Astrocyte of the cerebellum (primary cell): ENCODE measurements at regions not wholly inside any gene's neighbourhood (a gene's known extent, or its start where the extent isn't known, plus 50 kb on each side); places are given as distances from the start of the nearest gene placed in this dataset.
"Not testable (repeated sequence)": the region's sequence is repeated elsewhere in the genome, so short reads cannot be mapped to it uniquely, and the experiment has no call there.

Source experiments
- DNase-seq: peaks from one replicate; pipeline ENCODE4 v3.0.0-alpha.2; 2011; ENCODE audit warnings: low read depth
- H3K4me3 ChIP-seq: 2 replicates; pipeline ENCODE4 v1.5.1; 2011; ENCODE audit warnings: mild to moderate bottlenecking, low read depth, low read length, moderate library complexity
- in situ Hi-C: cut with HindIII; loops from 2 replicates; pipeline ENCODE4 v1.10.0; 2017; ENCODE audit warnings: low sequenced_read_pairs
- TF ChIP-seq, protein P1 (sequence below): IDR thresholded peaks from 2 replicates; pipeline ENCODE4 v1.5.1; 2012; ENCODE audit warnings: low read length, low read depth, moderate library complexity, mild to moderate bottlenecking; ENCODE audit errors: missing control alignments

DNA sequence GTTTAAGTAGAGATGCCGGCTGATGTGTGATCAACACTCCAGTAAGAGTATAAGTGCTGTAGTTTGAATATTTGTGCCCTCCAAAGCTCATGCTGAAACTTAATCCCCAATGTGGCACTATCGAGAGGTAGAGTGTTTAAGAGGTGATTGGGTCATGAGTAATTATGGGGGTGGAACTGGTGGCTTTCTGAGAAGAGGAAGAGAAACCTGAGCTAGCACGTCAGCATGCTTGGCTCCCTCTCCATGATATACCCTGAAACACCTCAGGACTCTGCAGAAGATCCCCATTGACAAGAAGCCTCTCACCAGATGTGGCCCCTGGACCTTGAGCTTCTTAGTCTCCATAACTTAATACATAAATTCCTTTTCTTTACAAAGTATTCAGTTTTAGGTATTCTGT is 584.8 kb downstream of the TSN start:
- TF ChIP-seq, protein P1, sequence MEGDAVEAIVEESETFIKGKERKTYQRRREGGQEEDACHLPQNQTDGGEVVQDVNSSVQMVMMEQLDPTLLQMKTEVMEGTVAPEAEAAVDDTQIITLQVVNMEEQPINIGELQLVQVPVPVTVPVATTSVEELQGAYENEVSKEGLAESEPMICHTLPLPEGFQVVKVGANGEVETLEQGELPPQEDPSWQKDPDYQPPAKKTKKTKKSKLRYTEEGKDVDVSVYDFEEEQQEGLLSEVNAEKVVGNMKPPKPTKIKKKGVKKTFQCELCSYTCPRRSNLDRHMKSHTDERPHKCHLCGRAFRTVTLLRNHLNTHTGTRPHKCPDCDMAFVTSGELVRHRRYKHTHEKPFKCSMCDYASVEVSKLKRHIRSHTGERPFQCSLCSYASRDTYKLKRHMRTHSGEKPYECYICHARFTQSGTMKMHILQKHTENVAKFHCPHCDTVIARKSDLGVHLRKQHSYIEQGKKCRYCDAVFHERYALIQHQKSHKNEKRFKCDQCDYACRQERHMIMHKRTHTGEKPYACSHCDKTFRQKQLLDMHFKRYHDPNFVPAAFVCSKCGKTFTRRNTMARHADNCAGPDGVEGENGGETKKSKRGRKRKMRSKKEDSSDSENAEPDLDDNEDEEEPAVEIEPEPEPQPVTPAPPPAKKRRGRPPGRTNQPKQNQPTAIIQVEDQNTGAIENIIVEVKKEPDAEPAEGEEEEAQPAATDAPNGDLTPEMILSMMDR: no peak
- no peak for DNase-seq
- no peak overlapping the region for H3K4me3 ChIP-seq
- in situ Hi-C loops: no loop called here

DNA sequence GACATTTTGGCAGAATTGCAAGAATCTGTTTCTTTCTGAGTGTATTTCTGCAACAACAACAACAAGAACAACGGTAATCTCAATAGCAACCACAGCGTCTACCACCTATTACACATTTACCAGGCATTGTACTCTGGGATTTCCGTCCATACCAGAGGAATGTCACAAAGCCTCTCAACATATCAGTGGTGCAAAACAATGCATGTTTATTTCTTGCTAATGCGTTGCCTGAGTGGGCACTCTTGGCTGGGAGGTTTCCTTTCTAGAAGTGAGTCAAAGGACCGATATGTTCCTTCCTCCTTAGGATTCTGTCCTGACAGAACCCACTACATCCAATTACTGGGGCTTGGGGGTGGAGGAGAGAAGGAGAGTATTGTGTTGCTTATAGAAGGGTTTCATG is 585.6 kb downstream of the TSN start:
- TF ChIP-seq, protein P1: no peak
- DNase-seq: no peak
- H3K4me3 ChIP-seq: no peak overlapping the region
- in situ Hi-C loops: no loop called here

DNA sequence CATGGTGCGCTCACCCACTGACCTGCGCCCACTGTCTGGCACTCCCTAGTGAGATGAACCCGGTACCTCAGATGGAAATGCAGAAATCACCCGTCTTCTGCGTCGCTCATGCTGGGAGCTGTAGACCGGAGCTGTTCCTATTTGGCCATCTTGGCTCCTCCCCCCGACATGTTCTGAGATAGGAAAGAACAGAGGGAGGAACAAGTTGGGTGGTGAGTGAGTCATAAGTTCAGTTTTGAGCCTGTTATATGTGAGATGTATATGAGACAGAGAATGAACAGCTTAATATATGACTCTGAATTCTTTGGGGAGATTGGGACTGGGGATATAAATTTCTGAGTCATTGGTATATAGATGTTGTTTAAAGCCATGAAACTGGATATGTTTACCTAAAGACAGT is 596.7 kb downstream of the TSN start:
- DNase-seq, in situ Hi-C loops, H3K4me3 ChIP-seq: not testable (repeated sequence)

DNA sequence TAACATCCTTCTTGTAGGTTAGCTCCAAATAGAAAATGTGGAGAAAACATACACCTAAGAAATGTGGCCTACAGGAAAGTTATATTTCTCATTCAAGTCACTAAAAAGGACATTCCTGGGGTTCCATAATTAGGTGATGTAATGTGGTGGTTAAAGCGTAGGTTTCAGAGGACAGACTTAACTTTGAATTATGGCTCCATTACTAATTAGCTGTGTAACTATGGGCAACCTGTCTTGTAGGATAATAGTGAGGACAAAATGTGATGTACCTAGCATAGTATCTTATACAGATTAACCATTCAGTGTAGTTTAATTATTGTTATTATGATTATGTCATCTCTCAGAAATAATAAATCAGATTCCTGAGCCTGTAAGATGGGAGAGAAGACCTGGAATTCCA is 602.5 kb downstream of the TSN start:
- H3K4me3 ChIP-seq: no peak overlapping the region
- in situ Hi-C loops: no loop called here
- TF ChIP-seq, protein P1: no peak
- DNase-seq: no peak

DNA sequence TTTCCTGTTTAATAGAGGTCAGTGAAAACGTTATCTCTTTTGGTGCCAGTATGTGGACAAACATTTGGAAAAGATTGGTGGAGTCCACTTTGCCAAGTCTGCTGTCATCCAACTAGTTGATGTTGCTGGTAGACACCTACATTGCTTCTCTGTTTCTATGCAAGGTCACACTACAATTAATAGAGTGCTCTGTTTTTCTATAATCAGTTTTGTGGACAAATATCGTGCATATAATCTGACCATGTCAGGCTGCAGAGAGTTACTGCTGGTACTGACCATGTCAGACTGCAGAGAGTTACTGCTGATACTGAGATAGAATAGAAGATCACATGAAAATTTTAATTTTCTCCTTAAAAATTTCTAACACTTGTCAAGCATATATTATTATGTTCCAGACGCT is 603.3 kb downstream of the TSN start:
- TF ChIP-seq, protein P1: no peak
- no peak overlapping the region for H3K4me3 ChIP-seq
- no peak for DNase-seq
- in situ Hi-C loops: no loop called here

DNA sequence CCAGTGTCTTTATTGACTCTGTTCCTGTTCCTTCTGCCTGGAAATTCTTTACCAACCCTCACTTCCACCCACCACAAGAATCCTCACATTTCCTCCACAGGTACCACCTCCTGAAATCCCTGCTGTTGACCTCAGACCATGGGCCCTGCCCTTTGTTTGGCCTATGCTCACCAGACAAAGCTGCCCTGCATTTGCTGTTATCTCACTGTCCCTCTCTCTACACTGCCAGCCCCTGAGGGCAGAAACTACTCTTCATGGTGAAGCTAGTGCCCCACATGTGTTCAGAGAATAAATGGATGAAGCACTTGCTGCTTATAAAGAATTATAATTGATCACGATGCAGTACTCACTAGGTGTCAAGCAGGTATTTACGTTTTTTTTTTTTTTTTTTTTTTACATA is 608.4 kb downstream of the TSN start:
- in situ Hi-C loops: no loop called here
- TF ChIP-seq, protein P1: no peak
- no peak for DNase-seq
- H3K4me3 ChIP-seq: no peak overlapping the region

DNA sequence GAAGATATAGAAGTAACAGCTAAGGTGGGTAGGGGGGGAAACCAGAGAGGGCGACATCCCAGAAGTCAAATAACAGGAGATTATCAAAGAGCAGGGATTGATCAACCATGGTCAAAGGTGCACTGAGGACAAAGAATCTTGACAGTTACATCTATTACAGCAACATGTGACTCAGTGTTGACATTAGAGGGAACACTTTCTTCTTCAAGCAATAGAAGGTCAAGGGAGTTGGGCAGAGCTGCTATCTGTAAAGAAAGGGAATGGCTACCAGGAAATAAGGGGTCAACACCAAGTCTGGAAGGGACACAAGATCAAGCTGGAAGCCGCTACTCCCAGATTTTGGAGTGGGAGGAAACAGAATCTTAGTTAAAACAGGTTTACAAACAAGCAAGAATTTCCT is 611.0 kb downstream of the TSN start:
- in situ Hi-C loops: no loop called here
- TF ChIP-seq, protein P1: no peak
- DNase-seq: no peak

More for the DNA sequence above, 611.0 kb downstream of the TSN start:
- no peak overlapping the region for H3K4me3 ChIP-seq
